ENCODE measurements at regions not wholly inside any gene's neighbourhood (a gene's known extent, or its start where the extent isn't known, plus 50 kb on each side); places are given as distances from the start of the nearest gene placed in this dataset.

- H3K4me1 ChIP-seq (ENCODE audit: insufficient read depth, low read length) = no peaks in the 10 kb centered on the region
- Mint-ChIP-seq H3K27me3 (no peaks in the 10 kb centered on the region), H3K4me3 (no peak overlapping the region), H3K4me1 (no peaks in the 10 kb centered on the region), H3K9me3 (peaks cover 0 to 30% (median 7%) of the 10 kb centered on the region in 5 donors), H3K36me3 (no peaks in the 10 kb centered on the region), H3K27ac (no peak overlapping the region)
- H3K27ac ChIP-seq (ENCODE audit: low read depth, low read length) = no peak overlapping the region
- H3K9me3 ChIP-seq (ENCODE audit: low read length) = no peaks in the 10 kb centered on the region
- no peak overlapping the region for H3K4me3 ChIP-seq (ENCODE audit: low read length)
- ChIA-PET CTCF (no interaction called here), POLR2A (no interaction called here)
- DNase-seq = no peak
- H3K36me3 ChIP-seq (ENCODE audit: insufficient read depth, low read length) = no peaks in the 10 kb centered on the region
- H3K27me3 ChIP-seq (ENCODE audit: insufficient read depth, low read length, poor library complexity, severe bottlenecking) = no peaks in the 10 kb centered on the region
Measured at GRCh38 chr11:24225501-24225900, 271.4 kb upstream of the LUZP2 start.

GRCh38 chr11:24226606-24227005, 270.2 kb upstream of the LUZP2 start:
- CTCF ChIA-PET = no interaction called here
- no peak for DNase-seq
- no peak overlapping the region for H3K27ac Mint-ChIP-seq
- no peak overlapping the region for H3K4me3 Mint-ChIP-seq
- POLR2A ChIA-PET = no interaction called here
- Histone ChIP-seq H3K9me3 (ENCODE audit: low read length) (no peaks in the 10 kb centered on the region), H3K4me3 (ENCODE audit: low read length) (no peak overlapping the region), H3K4me1 (ENCODE audit: insufficient read depth, low read length) (no peaks in the 10 kb centered on the region), H3K27ac (ENCODE audit: low read depth, low read length) (no peak overlapping the region), H3K27me3 (ENCODE audit: insufficient read depth, low read length, poor library complexity, severe bottlenecking) (no peaks in the 10 kb centered on the region), H3K36me3 (ENCODE audit: insufficient read depth, low read length) (no peaks in the 10 kb centered on the region)
- no peaks in the 10 kb centered on the region for H3K4me1 Mint-ChIP-seq
- H3K27me3 Mint-ChIP-seq = no peaks in the 10 kb centered on the region
- H3K9me3 Mint-ChIP-seq = peaks cover 0 to 32% (median 7%) of the 10 kb centered on the region in 5 donors
- no peaks in the 10 kb centered on the region for H3K36me3 Mint-ChIP-seq

- Mint-ChIP-seq H3K36me3 (no peaks in the 10 kb centered on the region), H3K27ac (no peak overlapping the region), H3K27me3 (no peaks in the 10 kb centered on the region), H3K4me1 (no peaks in the 10 kb centered on the region), H3K4me3 (no peak overlapping the region), H3K9me3 (peaks cover 2 to 30% (median 3%) of the 10 kb centered on the region in 5 donors)
- H3K27ac ChIP-seq (ENCODE audit: low read depth, low read length) = no peak overlapping the region
- POLR2A ChIA-PET = no interaction called here
- no peaks in the 10 kb centered on the region for H3K36me3 ChIP-seq (ENCODE audit: insufficient read depth, low read length)
- H3K9me3 ChIP-seq (ENCODE audit: low read length) = no peaks in the 10 kb centered on the region
- CTCF ChIA-PET = no interaction called here
- DNase-seq = no peak
- no peak overlapping the region for H3K4me3 ChIP-seq (ENCODE audit: low read length)
- H3K4me1 ChIP-seq (ENCODE audit: insufficient read depth, low read length) = no peaks in the 10 kb centered on the region
- H3K27me3 ChIP-seq (ENCODE audit: insufficient read depth, low read length, poor library complexity, severe bottlenecking) = no peaks in the 10 kb centered on the region
Measured at GRCh38 chr11:24233041-24233440, 263.8 kb upstream of the LUZP2 start.

GRCh38 chr11:24234822-24235508, 261.9 kb upstream of the LUZP2 start:
- Mint-ChIP-seq H3K4me3 (no peak overlapping the region), H3K36me3 (no peaks in the 10 kb centered on the region), H3K27ac (no peak overlapping the region), H3K27me3 (no peaks in the 10 kb centered on the region), H3K9me3 (peaks cover 0 to 20% (median 6%) of the 10 kb centered on the region in 5 donors), H3K4me1 (no peaks in the 10 kb centered on the region)
- ChIA-PET POLR2A (no interaction called here), CTCF (no interaction called here)
- no peak overlapping the region for H3K27ac ChIP-seq (ENCODE audit: low read depth, low read length)
- no peaks in the 10 kb centered on the region for H3K27me3 ChIP-seq (ENCODE audit: insufficient read depth, low read length, poor library complexity, severe bottlenecking)
- H3K4me1 ChIP-seq (ENCODE audit: insufficient read depth, low read length) = no peaks in the 10 kb centered on the region
- no peak for DNase-seq
- no peaks in the 10 kb centered on the region for H3K9me3 ChIP-seq (ENCODE audit: low read length)
- H3K4me3 ChIP-seq (ENCODE audit: low read length) = no peak overlapping the region
- H3K36me3 ChIP-seq (ENCODE audit: insufficient read depth, low read length) = no peaks in the 10 kb centered on the region

GRCh38 chr11:24238771-24239645, 257.8 kb upstream of the LUZP2 start:
- no peak overlapping the region for H3K4me3 Mint-ChIP-seq
- ChIA-PET POLR2A (no interaction called here), CTCF (no interaction called here)
- H3K27ac Mint-ChIP-seq = no peak overlapping the region
- no peaks in the 10 kb centered on the region for H3K36me3 ChIP-seq (ENCODE audit: insufficient read depth, low read length)
- H3K4me1 Mint-ChIP-seq = no peaks in the 10 kb centered on the region
- H3K9me3 ChIP-seq (ENCODE audit: low read length) = no peaks in the 10 kb centered on the region
- no peak overlapping the region for H3K4me3 ChIP-seq (ENCODE audit: low read length)
- H3K4me1 ChIP-seq (ENCODE audit: insufficient read depth, low read length) = no peaks in the 10 kb centered on the region
- no peak for DNase-seq
- H3K27me3 ChIP-seq (ENCODE audit: insufficient read depth, low read length, poor library complexity, severe bottlenecking) = no peaks in the 10 kb centered on the region
- H3K27me3 Mint-ChIP-seq = no peaks in the 10 kb centered on the region
- H3K27ac ChIP-seq (ENCODE audit: low read depth, low read length) = no peak overlapping the region
- H3K9me3 Mint-ChIP-seq = peaks cover 2 to 21% (median 9%) of the 10 kb centered on the region in 5 donors
- no peaks in the 10 kb centered on the region for H3K36me3 Mint-ChIP-seq

- ChIA-PET CTCF (no interaction called here), POLR2A (no interaction called here)
- H3K36me3 ChIP-seq (ENCODE audit: insufficient read depth, low read length) = no peaks in the 10 kb centered on the region
- Mint-ChIP-seq H3K27me3 (no peaks in the 10 kb centered on the region), H3K9me3 (peaks cover 2 to 21% (median 9%) of the 10 kb centered on the region in 5 donors), H3K36me3 (no peaks in the 10 kb centered on the region), H3K4me3 (no peak overlapping the region), H3K4me1 (no peaks in the 10 kb centered on the region), H3K27ac (no peak overlapping the region)
- no peak overlapping the region for H3K27ac ChIP-seq (ENCODE audit: low read depth, low read length)
- no peaks in the 10 kb centered on the region for H3K9me3 ChIP-seq (ENCODE audit: low read length)
- DNase-seq = no peak
- H3K4me1 ChIP-seq (ENCODE audit: insufficient read depth, low read length) = no peaks in the 10 kb centered on the region
- H3K27me3 ChIP-seq (ENCODE audit: insufficient read depth, low read length, poor library complexity, severe bottlenecking) = no peaks in the 10 kb centered on the region
- no peak overlapping the region for H3K4me3 ChIP-seq (ENCODE audit: low read length)
Measured at GRCh38 chr11:24239930-24240329, 256.9 kb upstream of the LUZP2 start.

GRCh38 chr11:24240496-24241175, 256.2 kb upstream of the LUZP2 start:
- peaks cover 2 to 16% (median 11%) of the 10 kb centered on the region in 5 donors for H3K9me3 Mint-ChIP-seq
- no peaks in the 10 kb centered on the region for H3K4me1 Mint-ChIP-seq
- no peak for DNase-seq
- no peaks in the 10 kb centered on the region for H3K36me3 Mint-ChIP-seq
- no peaks in the 10 kb centered on the region for H3K4me1 ChIP-seq (ENCODE audit: insufficient read depth, low read length)
- no peaks in the 10 kb centered on the region for H3K27me3 ChIP-seq (ENCODE audit: insufficient read depth, low read length, poor library complexity, severe bottlenecking)
- CTCF ChIA-PET = no interaction called here
- H3K27me3 Mint-ChIP-seq = no peaks in the 10 kb centered on the region
- no peak overlapping the region for H3K4me3 Mint-ChIP-seq
- no peak overlapping the region for H3K27ac Mint-ChIP-seq
- no peaks in the 10 kb centered on the region for H3K9me3 ChIP-seq (ENCODE audit: low read length)
- no peak overlapping the region for H3K27ac ChIP-seq (ENCODE audit: low read depth, low read length)
- no peaks in the 10 kb centered on the region for H3K36me3 ChIP-seq (ENCODE audit: insufficient read depth, low read length)
- H3K4me3 ChIP-seq (ENCODE audit: low read length) = no peak overlapping the region
- POLR2A ChIA-PET = no interaction called here

GRCh38 chr11:24246715-24247114, 250.1 kb upstream of the LUZP2 start:
- Mint-ChIP-seq H3K36me3 (no peaks in the 10 kb centered on the region), H3K9me3 (peaks cover 5 to 22% (median 10%) of the 10 kb centered on the region in 5 donors), H3K27ac (no peak overlapping the region), H3K27me3 (no peaks in the 10 kb centered on the region), H3K4me1 (no peaks in the 10 kb centered on the region), H3K4me3 (no peak overlapping the region)
- DNase-seq = no peak
- no peaks in the 10 kb centered on the region for H3K36me3 ChIP-seq (ENCODE audit: insufficient read depth, low read length)
- ChIA-PET POLR2A (no interaction called here), CTCF (no interaction called here)
- no peak overlapping the region for H3K27ac ChIP-seq (ENCODE audit: low read depth, low read length)
- H3K4me1 ChIP-seq (ENCODE audit: insufficient read depth, low read length) = no peaks in the 10 kb centered on the region
- no peaks in the 10 kb centered on the region for H3K27me3 ChIP-seq (ENCODE audit: insufficient read depth, low read length, poor library complexity, severe bottlenecking)
- H3K4me3 ChIP-seq (ENCODE audit: low read length) = no peak overlapping the region
- H3K9me3 ChIP-seq (ENCODE audit: low read length) = no peaks in the 10 kb centered on the region
